B cell (primary cell): ENCODE measurements at regions not wholly inside any gene's neighbourhood (a gene's known extent, or its start where the extent isn't known, plus 50 kb on each side); places are given as distances from the start of the nearest gene placed in this dataset.

Experiments
- CTCF ChIP-seq: fragments of 200-600 bp; IDR thresholded peaks from one replicate; pipeline ENCODE4 v1.8.0; 2022; ENCODE audit warnings: antibody characterized with exemption, mild to moderate bottlenecking
- EZH2 ChIP-seq: IDR thresholded peaks from 2 replicates; pipeline ENCODE4 v1.6.1; 2012; ENCODE audit warnings: borderline replicate concordance, low read depth, mild to moderate bottlenecking, moderate library complexity, low read length; ENCODE audit not compliant: insufficient read depth, poor library complexity, severe bottlenecking

DNA sequence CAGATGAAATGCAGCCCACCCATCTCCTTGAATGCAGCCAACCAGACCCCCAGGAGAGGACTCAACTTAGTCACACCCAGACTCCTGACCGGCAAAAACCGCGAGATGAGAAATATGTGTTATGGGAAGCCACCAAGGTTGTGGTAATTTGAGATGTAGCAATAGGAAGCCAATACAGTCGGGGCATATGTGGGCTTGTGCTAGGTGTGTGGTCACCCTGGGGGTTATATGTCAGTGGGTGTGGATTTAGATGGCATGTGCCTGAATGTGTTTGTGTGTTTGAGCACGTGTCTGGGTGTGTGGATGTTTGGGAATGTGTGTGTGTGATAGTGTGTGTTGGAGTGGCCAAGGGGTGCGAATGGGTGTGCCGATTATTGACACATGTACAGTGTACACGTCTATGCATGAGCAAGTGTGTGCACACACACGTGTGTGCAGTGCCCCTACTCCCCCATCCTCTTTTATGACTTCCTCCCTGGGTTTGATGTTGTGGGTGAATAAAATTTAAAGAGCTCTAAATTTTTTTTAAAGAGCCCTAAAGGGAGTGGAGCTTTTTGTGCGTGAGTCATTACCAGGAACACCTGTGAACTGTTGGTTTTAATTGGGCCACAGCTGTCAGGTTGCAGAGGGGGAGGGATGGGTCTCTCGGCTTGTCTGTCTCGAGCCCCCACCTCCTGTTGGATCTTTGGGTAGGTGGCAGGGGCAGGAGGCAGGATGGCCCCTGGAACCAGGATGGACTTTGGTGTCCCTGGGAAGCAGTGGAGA lies 86.8 kb downstream of the LHX2 start:
- TF ChIP-seq CTCF = no peak
- TF ChIP-seq EZH2 = no peak
